Tibial nerve (tissue), 4 donors: ENCODE measurements at regions not wholly inside any gene's neighbourhood (a gene's known extent, or its start where the extent isn't known, plus 50 kb on each side); places are given as distances from the start of the nearest gene placed in this dataset.

Experiments
- EP300 ChIP-seq, 2 donors: sonication (generic); formaldehyde crosslinking; IDR thresholded peaks; one replicate each; pipeline ENCODE4 v1.6.1; 2017; ENCODE audit warnings: antibody characterized with exemption in 2 of 2, mild to moderate bottlenecking in 1 of 2
- POLR2A ChIP-seq, 2 donors: fragments of 450-650 bp; IDR thresholded peaks; one replicate each; pipeline ENCODE4 v1.6.1; 2017; ENCODE audit warnings: antibody characterized with exemption in 2 of 2, mild to moderate bottlenecking in 2 of 2, moderate library complexity in 2 of 2
- TF ChIP-seq, protein P1 (sequence below), 5 experiments: fragments of 200-600 bp in 3 of 5; fragments of 450-650 bp in 2 of 5; sonication (generic) in 3 of 5; IDR thresholded peaks; one replicate each; pipeline ENCODE4 v1.5.1; 2016 to 2019; ENCODE audit warnings: antibody characterized with exemption in 5 of 5, mild to moderate bottlenecking in 3 of 5, moderate library complexity in 2 of 5

DNA sequence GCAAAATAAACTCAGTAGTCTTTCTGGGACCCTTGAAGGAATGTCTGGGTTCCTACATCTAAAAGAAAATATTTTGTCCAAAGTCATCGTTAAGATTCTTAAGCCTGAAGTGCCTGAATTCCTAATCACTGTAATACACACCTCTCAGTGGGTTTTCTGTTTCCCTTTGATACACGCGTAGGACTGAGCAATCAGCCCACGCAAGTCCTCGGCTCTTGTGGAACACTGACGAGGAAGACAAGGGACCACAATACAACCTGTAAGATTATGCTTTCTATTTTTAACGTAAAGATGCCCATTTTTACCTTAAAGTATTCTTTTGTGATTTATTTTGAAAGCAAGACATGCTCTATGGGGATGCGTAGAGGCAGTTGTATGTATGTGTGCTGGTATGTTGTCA, 472.8 kb upstream of the CELF2 start:
- TF ChIP-seq, protein P1, sequence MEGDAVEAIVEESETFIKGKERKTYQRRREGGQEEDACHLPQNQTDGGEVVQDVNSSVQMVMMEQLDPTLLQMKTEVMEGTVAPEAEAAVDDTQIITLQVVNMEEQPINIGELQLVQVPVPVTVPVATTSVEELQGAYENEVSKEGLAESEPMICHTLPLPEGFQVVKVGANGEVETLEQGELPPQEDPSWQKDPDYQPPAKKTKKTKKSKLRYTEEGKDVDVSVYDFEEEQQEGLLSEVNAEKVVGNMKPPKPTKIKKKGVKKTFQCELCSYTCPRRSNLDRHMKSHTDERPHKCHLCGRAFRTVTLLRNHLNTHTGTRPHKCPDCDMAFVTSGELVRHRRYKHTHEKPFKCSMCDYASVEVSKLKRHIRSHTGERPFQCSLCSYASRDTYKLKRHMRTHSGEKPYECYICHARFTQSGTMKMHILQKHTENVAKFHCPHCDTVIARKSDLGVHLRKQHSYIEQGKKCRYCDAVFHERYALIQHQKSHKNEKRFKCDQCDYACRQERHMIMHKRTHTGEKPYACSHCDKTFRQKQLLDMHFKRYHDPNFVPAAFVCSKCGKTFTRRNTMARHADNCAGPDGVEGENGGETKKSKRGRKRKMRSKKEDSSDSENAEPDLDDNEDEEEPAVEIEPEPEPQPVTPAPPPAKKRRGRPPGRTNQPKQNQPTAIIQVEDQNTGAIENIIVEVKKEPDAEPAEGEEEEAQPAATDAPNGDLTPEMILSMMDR (IDR thresholded peaks at IDR 0.05), result no peak
- TF ChIP-seq POLR2A (IDR thresholded peaks at IDR 0.05) (no peak), EP300 (IDR thresholded peaks at IDR 0.05) (no peak)
